A549 (cell line): ENCODE measurements at regions not wholly inside any gene's neighbourhood (a gene's known extent, or its start where the extent isn't known, plus 50 kb on each side); places are given as distances from the start of the nearest gene placed in this dataset.

Experiments
- BHLHE40 ChIP-seq: IDR thresholded peaks from 2 replicates; pipeline ENCODE4 v1.6.1; 2012; ENCODE audit warnings: low read depth, low read length, inconsistent platforms
- CTCF ChIP-seq: fragments of >200 bp; sonication (Bioruptor Twin); formaldehyde crosslinking; IDR thresholded peaks from 3 replicates; pipeline ENCODE4 v1.5.1; 2016
- RAD21 ChIP-seq, 2 experiments: fragments of >200 bp in 1 of 2; sonication (Bioruptor Twin) in 1 of 2; formaldehyde crosslinking in 1 of 2; IDR thresholded peaks in 1 of 2; conservative IDR thresholded peaks in 1 of 2; 2 replicates in 1 of 2; 3 replicates in 1 of 2; pipeline ENCODE4 v1.6.1; 2012 to 2018; ENCODE audit warnings: inconsistent platforms in 1 of 2
- RNF2 ChIP-seq: fragments of 200-600 bp; sonication (generic); IDR thresholded peaks from 2 replicates; pipeline ENCODE4 v1.6.1; 2016; ENCODE audit warnings: low read depth, mild to moderate bottlenecking, antibody characterized with exemption, moderate library complexity, borderline replicate concordance
- TF ChIP-seq, protein P1 (sequence below): fragments of 200-600 bp; sonication (generic); IDR thresholded peaks from 2 replicates; pipeline ENCODE4 v1.6.1; 2016; ENCODE audit warnings: antibody characterized with exemption, mild to moderate bottlenecking, moderate library complexity
- TF ChIP-seq, protein P2 (sequence below): fragments of 150-350 bp; IDR thresholded peaks from 2 replicates; pipeline ENCODE4 v1.6.1; 2014; ENCODE audit warnings: low read depth, mild to moderate bottlenecking, low read length

- TF ChIP-seq RAD21 (conservative IDR thresholded peaks at IDR 0.05 in 1 of 2, IDR thresholded peaks at IDR 0.05 in 1 of 2) (no peak), CTCF (no peak), BHLHE40 (no peak), RNF2 (no peak)
- TF ChIP-seq, protein P1, sequence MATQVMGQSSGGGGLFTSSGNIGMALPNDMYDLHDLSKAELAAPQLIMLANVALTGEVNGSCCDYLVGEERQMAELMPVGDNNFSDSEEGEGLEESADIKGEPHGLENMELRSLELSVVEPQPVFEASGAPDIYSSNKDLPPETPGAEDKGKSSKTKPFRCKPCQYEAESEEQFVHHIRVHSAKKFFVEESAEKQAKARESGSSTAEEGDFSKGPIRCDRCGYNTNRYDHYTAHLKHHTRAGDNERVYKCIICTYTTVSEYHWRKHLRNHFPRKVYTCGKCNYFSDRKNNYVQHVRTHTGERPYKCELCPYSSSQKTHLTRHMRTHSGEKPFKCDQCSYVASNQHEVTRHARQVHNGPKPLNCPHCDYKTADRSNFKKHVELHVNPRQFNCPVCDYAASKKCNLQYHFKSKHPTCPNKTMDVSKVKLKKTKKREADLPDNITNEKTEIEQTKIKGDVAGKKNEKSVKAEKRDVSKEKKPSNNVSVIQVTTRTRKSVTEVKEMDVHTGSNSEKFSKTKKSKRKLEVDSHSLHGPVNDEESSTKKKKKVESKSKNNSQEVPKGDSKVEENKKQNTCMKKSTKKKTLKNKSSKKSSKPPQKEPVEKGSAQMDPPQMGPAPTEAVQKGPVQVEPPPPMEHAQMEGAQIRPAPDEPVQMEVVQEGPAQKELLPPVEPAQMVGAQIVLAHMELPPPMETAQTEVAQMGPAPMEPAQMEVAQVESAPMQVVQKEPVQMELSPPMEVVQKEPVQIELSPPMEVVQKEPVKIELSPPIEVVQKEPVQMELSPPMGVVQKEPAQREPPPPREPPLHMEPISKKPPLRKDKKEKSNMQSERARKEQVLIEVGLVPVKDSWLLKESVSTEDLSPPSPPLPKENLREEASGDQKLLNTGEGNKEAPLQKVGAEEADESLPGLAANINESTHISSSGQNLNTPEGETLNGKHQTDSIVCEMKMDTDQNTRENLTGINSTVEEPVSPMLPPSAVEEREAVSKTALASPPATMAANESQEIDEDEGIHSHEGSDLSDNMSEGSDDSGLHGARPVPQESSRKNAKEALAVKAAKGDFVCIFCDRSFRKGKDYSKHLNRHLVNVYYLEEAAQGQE: no peak
- TF ChIP-seq, protein P2, sequence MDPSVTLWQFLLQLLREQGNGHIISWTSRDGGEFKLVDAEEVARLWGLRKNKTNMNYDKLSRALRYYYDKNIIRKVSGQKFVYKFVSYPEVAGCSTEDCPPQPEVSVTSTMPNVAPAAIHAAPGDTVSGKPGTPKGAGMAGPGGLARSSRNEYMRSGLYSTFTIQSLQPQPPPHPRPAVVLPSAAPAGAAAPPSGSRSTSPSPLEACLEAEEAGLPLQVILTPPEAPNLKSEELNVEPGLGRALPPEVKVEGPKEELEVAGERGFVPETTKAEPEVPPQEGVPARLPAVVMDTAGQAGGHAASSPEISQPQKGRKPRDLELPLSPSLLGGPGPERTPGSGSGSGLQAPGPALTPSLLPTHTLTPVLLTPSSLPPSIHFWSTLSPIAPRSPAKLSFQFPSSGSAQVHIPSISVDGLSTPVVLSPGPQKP: no peak
These were observed 66.1 kb upstream of the SMYD2 start for GRCh38 chr1:214214851-214215250.
